ENCODE measurements at regions not wholly inside any gene's neighbourhood (a gene's known extent, or its start where the extent isn't known, plus 50 kb on each side); places are given as distances from the start of the nearest gene placed in this dataset.

GRCh38 chr4:153884325-153884724 lies 95.4 kb upstream of the SFRP2 start:
- no peak for TF ChIP-seq CTCF (IDR thresholded peaks at IDR 0.05)
- TF ChIP-seq POLR2A (IDR thresholded peaks at IDR 0.05) = no peak

Data from testis (tissue), 2 donors.